EH (cell line): ENCODE measurements at regions not wholly inside any gene's neighbourhood (a gene's known extent, or its start where the extent isn't known, plus 50 kb on each side); places are given as distances from the start of the nearest gene placed in this dataset.
"Not testable (repeated sequence)": the region's sequence is repeated elsewhere in the genome, so short reads cannot be mapped to it uniquely, and the experiment has no call there.

Experiments used
- DNase-seq: peaks from one replicate; pipeline ENCODE4 v3.0.0-alpha.2; 2015; ENCODE audit warnings: low read depth

- no peak for DNase-seq
Observed at GRCh38 chr4:42284030-42284429, 113.3 kb upstream of the SHISA3 start.

GRCh38 chr4:42288876-42289275, 108.4 kb upstream of the SHISA3 start:
- DNase-seq, result not testable (repeated sequence)

GRCh38 chr4:42292192-42292591, 105.1 kb upstream of the SHISA3 start:
- DNase-seq, result not testable (repeated sequence)

GRCh38 chr4:42293967-42294813, 103.1 kb upstream of the SHISA3 start:
- no peak for DNase-seq

DNA sequence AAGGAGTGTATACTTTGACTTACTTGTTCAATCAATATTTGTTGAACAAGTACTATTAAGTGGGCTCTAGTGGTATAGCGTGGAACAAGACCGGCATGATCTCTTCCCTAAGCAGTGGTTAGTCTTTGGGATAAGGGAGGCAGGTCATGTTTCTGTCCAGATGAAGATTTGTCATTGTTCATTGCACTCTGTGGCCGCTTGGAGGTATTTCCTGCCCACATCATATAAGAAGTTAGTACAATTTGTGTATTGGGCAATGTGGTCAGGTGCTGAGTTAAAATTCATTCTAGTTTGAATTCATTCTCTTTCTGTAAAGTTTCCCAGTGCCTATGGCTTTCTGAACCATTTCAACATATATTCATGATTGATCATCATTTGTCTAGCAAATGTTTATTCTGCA, 101.1 kb upstream of the SHISA3 start:
- no peak for DNase-seq

DNA sequence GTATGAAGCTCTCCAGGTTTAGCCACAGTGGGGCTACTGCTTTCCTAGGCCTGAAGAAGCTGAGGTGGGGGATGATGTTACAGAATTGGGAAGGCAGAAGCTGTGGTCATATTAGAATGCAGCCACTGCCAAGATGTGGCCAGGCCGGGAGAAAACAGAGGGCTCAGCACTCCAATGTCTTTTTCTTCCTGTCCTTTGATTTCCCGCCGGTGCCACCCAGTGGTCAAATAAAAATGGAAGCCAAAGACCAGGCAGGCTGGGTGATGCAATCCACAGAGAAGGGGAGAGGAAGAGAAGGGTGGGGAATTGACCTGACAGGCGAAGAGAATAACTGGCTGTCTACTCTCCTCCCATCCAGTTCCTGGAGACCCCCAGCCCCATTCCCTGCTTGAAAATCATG, 94.9 kb upstream of the SHISA3 start:
- peak; percentile 35 for DNase-seq

GRCh38 chr4:42306221-42307109, 90.8 kb upstream of the SHISA3 start:
- no peak for DNase-seq

GRCh38 chr4:42308247-42308646, 89.0 kb upstream of the SHISA3 start:
- DNase-seq, result no peak

DNA sequence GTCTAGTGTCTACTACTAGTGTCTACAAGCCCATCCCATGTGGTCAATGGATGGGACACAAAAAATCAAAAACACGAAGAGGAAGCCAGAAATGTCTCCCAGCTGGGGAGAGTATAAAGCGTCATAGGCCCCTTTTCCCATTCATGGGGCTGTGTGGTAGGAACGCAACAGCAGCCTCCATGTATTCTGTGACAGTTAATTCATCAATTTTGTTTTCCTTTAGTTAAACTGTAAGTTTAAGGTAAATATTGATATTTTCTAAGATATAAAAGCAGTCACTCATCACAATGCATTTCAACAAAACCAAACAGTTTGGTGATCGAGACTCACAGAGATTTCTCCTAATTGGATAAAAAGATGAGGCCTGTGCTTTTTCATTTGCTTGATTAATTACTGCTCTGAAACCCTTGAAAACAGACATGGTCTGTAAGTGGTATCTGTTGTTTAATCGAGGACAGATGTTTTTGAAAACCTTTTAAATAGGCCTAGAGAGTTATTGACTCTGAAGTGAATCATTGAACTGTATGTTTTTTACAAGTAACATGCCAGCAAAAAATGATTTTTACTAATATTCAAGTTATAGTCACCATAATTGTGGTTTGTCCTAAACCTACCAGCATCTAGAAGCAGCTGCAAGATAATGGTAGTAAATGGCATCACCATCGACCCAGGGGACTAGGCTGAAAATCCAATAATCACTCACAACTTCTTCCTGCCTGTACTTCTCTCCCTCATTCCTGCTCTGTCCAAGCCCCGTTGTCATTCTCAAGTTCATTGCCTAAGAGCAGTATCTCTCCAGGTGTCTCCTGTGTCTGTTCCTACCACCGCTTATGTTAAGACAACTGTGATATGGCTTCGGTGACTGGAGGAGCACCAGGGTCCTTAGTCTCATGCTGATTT, 87.7 kb upstream of the SHISA3 start:
- no peak for DNase-seq

DNA sequence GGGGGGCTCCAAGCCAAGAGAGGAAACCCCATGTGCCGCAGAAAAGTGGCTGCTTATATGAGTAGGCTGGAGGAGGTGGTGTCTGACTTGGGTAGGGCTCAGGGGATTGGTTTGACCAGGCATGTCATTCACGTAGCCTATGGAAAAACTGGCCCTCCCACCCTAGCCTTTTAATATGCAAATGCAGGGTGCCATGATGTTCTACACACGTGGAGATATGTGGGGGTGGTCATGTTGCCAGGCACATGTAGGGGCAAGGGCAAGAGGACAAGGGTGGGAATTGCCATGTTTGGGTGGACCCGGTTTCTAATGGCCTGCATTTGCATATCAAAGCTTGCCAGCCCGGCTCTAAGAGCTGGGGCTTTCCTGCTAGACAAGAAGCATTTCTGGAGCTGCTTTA, 86.9 kb upstream of the SHISA3 start:
- no peak for DNase-seq

- DNase-seq, result no peak
Observed at GRCh38 chr4:42310806-42311205, 86.5 kb upstream of the SHISA3 start.

GRCh38 chr4:42311591-42311990, 85.7 kb upstream of the SHISA3 start:
- no peak for DNase-seq

DNA sequence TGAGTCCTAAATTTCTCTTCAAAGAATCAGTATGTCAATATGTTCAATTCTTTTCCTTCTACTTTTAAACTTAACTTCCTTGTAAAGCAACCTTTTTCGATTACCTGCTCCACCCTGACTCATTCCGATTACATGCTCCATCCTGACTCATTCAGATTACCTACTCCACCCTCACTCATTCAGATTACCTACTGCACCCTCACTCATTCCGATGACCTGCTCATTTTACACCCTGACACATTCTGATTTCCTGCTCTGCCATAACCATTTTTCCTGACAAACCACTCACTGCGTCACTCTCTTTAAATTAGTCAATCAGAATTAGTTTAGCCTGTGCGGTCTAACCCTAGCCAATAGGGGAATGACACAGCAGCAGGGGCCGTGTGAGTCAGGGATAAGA, 83.9 kb upstream of the SHISA3 start:
- DNase-seq, result not testable (repeated sequence)

GRCh38 chr4:42313872-42314271, 83.4 kb upstream of the SHISA3 start:
- no peak for DNase-seq

- no peak for DNase-seq
Observed at GRCh38 chr4:42315231-42315630, 82.1 kb upstream of the SHISA3 start.

DNA sequence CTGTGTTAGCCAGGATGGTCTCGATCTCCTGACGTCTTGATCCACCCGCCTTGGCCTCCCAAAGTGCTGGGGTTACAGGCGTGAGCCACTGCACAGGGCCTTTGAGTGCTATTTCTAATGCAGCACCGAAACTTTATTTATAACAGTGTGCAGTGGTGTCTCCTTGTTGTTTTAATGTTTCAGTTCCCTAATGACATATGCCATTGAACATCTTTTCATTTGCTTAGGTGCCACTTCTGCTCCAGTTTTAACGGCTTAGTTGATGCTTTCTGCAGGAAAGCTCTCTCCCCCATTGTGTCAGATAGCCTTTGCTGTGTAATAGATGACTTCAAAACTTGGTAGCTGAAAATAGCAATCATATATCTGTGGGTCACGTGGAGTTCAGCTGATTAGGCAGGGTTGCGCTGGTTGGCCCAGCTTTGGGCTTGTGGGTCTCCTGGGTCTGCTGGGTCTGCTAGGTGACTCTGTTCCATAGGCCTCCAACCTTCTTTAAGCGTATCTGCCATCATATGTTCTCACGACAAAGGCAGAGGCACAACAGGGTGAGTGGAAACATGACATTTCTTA, 76.4 kb upstream of the SHISA3 start:
- DNase-seq, result no peak

DNA sequence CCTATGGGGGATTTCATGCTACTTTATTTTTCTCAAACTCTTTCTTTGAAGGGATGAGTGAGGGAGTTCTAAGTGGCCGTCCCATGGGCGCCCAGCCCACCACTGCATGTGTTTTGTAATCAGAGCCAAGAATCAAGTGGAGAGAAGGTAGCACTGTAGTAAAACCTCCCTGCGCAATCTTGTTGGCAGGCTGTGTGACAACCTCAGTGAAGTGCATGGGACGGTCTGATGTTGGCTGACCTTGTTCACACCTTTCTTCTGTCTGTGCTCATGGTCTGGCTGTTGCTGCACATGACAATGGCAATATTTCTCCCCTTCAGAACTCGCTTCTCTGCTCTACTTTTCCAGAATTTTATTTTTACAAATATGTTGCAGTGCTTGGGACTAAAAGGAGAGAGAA, 71.2 kb upstream of the SHISA3 start:
- DNase-seq, result no peak

- no peak for DNase-seq
Observed at GRCh38 chr4:42326524-42326923, 70.8 kb upstream of the SHISA3 start.

DNA sequence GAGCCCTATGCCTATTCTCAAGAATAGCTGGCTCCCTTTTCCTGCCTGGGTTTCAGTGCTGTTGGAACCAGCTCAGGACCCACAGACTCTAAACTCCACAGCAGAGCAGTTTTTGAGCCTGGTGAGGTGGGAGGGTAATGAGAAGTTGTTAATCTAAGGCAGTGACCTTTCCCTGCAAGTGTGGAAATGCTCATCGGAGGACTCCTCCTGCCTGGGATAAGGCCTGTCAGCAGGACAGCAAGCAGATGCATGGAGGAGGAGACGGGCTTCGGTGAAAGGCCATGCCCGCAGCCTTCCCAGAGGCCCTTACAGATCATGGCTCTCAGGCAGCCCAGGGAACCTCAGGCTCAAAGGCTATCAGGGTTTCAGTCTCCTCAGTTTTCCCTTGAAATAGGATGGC, 70.0 kb upstream of the SHISA3 start:
- DNase-seq, result no peak

DNA sequence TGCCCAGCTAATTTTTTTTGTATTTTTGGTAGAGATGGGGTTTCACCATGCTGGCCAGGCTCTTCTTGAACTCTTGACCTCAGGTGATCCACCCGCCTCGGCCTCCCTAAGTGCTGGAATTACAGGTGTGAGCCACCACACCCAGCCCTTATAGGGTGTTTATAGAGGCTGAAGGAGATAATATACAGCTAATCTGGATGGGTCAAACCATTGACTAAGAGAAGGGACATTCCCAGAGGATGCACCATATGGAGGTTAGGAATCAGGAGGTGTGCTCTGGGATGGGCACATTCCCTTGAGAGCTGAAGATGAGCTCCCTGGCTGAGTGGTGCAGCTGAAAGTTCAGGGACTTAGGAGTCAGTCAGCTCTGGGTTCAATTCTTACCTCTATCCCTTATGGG, 68.3 kb upstream of the SHISA3 start:
- DNase-seq, result no peak

GRCh38 chr4:42329421-42329820, 67.9 kb upstream of the SHISA3 start:
- no peak for DNase-seq
